Posterior cingulate gyrus (tissue), 11 donors: ENCODE measurements at regions not wholly inside any gene's neighbourhood (a gene's known extent, or its start where the extent isn't known, plus 50 kb on each side); places are given as distances from the start of the nearest gene placed in this dataset.
"Not testable (repeated sequence)": the region's sequence is repeated elsewhere in the genome, so short reads cannot be mapped to it uniquely, and the experiment has no call there.

Experiments
- DNase-seq, 10 donors: peaks; one replicate each; pipeline versions ENCODE4 v3.0.0 to v3.0.0-alpha.2; 2020 to 2021; ENCODE audit warnings: mixed read lengths in 3 of 10
- intact Hi-C: fragments of 100-400 bp; cut with DNase I; formaldehyde crosslinking; loops from one replicate; pipeline ENCODE4 v1.15.1; 2023

DNA sequence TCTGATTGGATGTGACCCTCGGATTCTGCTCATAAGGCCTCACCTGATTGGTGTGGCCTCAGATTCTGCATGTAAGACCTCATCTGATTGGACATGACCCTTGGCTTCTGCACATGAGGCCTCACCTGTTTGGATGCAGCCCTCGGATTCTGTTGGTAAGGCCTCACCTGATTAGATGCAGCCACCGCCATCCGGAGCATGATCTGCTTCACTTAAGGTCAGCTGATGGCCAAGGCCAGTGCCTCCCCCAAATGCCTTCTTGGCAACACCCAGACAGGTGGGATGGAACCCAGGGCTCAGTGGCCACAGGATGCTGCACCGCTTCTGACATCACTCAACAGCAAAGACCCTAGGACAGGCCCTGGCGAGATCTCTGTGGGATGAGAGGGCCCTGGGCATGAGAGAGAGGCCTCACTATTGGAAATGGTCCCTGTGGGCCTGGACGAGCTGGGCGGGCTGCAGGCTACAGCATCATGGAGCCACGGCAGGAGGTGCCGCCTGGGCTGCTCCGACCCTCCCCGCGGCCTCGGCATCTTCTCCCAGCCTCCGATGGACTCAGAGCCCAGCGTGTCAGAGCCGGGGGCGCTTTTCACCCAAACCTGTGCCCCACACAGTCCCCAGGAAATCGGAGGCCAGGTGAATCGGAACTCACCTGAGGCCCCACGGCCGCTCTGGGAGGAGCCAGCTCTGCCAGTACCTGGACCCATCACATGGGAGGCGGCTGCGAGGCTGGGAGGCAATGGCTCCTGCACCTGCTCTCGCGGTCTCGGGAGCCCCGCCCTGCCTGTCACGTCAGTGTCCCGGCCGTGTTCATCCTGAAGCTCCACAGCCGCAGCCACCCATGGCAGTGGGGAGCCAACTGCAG, 60.9 kb upstream of the ZNF469 start:
- intact Hi-C loops, result no loop called here
- DNase-seq, result peak in 3 of 10 donors; percentile 25 to 82 (median 78)

DNA sequence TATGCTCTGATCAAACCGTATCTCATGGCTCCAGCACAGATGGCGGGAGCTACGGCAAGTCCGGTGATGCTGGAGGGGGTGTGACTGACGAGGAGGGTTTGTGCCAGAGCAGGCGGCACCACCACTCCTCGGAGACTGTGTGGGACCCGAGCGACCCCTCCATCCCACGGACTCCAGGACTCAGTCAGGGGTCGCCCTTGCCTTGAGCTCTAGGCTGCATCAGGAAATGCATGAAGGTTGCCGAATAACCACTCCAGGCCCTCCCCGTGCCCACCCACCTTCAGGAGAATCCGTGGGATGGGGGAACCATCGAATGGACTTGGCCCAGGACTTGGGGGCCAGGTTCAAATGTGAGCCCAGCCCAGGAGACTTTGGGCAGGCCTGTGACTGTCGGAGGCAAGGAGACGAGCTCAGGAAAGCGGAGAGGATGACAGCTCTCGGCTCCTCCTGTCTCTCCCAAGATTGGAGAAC, 60.2 kb upstream of the ZNF469 start:
- peak in 2 of 10 donors; percentile 15 to 72 for DNase-seq
- intact Hi-C loops, result no loop called here

- intact Hi-C loops, result no loop called here
- peak in 3 of 10 donors; percentile 6 to 55 (median 48) for DNase-seq
Observed at GRCh38 chr16:88323041-88323440, 59.7 kb upstream of the ZNF469 start.

- DNase-seq, result peak in 3 of 10 donors; percentile 51 to 58 (median 53)
- intact Hi-C loops, result no loop called here
Observed at GRCh38 chr16:88323546-88324330, 59.0 kb upstream of the ZNF469 start.

- peak in 4 of 10 donors; percentile 16 to 69 (median 46) for DNase-seq
- intact Hi-C loops, result no loop called here
Observed at GRCh38 chr16:88325087-88325750, 57.5 kb upstream of the ZNF469 start.

DNA sequence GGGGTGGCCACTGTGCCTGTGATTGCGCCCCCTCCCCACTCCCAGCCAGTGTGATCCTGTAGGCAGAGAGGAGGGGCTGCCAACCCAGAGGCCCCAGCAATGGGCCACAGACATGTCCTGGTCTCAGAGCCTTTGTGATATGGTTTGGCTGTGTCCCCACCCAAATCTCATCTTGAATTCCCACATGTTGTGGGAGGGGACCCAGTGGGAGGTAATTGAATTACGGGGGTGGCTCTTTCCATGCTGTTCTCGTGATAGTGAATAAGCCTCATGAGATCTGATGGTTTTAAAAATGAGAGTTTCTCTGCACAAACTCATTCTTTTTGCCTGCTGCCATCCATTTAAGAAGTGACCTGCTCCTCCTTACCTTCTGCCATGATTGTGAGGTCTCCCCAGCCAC, 56.8 kb upstream of the ZNF469 start:
- intact Hi-C loops, result no loop called here
- DNase-seq, result peak in 2 of 10 donors; percentile 34 to 54

GRCh38 chr16:88326611-88327485, 55.9 kb upstream of the ZNF469 start:
- peak in 4 of 10 donors; percentile 5 to 80 (median 67) for DNase-seq
- intact Hi-C loops, result no loop called here

DNA sequence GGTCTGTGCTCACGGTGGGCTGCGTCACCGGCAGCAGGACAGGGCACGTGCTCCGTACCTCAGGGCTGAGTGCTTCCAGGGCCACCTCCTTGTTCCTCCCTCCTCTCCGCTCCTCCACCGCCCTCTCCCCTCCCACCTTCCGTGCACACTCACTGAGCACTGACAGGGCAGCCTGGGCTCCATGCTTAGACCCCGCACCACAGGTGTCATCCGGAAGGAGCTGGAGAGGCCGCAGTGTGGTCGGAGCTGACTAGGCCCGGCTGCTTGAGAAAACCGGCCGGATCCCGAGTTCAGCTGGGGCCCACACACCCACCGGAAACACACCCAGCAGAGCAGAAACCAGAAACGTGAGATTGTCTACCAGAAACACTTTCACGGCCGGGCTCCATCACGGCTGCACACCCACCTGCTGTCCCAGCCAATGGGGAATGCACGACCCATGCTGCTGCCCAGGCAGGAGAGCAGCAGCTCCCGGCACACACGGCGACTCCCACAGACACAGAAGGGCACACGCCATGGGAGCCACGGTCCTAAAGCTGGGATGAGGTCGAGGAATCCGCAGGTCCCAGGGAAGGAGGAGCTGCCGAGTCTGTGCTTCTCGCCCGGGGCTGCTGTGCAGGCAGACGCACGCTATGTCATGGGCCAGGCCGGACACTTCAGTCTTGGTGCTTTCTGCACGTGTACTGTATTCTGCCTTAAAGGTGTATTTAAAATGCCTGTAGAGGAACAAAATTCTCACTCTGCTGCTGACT, 55.0 kb upstream of the ZNF469 start:
- peak in 4 of 10 donors; percentile 14 to 76 (median 72) for DNase-seq
- intact Hi-C loops, result no loop called here

- DNase-seq, result peak in 4 of 10 donors; percentile 5 to 79 (median 54)
- intact Hi-C loops, result no loop called here
Observed at GRCh38 chr16:88328313-88328980, 54.3 kb upstream of the ZNF469 start.

DNA sequence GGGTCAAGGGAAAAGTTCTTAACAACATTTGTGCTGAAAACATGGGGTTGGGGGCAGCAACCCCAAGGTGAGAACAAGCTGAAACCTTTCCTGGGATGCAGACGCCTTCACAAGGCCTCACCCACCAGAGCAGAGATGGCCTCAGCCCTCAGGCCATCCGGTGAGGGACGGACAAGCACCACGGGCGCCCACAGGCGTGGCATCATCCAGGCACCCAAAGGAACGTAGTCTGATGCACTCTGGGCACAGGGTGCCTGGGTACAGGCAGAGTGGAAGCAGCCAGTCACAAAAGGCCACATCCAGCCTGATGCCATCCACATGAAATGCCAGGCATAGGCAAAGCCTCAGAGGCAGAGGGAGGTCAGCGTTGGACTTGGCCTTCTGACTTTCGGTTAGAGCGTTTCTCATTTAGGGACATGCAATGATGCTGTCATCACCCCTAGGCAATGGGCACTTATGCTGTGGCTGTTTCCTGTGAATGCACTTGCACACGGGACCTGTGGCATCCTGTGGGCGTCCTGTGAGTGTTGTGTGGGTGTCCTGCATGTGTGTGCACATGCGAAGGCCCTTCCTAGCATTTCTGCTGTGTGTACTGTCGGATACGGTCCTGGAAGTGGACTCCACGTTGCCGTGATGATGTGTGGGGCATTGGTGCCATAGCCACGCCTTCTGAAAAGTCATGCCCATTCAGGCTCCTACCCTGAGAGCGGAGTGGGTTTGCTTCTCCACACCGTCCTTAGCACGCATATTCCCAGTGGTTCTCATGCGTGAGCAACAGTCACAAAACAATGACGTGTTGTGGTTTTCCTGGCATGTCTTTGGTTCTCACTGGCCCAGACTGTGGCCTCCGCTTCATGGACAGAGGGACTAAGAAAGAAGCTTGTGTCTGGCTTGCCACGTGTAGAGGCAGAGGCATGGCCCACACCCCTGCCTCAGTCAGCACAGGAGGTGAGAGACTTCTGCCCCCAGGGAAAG, 52.7 kb upstream of the ZNF469 start:
- intact Hi-C loops, result no loop called here
- DNase-seq, result peak in 4 of 10 donors; percentile 20 to 73 (median 61)

DNA sequence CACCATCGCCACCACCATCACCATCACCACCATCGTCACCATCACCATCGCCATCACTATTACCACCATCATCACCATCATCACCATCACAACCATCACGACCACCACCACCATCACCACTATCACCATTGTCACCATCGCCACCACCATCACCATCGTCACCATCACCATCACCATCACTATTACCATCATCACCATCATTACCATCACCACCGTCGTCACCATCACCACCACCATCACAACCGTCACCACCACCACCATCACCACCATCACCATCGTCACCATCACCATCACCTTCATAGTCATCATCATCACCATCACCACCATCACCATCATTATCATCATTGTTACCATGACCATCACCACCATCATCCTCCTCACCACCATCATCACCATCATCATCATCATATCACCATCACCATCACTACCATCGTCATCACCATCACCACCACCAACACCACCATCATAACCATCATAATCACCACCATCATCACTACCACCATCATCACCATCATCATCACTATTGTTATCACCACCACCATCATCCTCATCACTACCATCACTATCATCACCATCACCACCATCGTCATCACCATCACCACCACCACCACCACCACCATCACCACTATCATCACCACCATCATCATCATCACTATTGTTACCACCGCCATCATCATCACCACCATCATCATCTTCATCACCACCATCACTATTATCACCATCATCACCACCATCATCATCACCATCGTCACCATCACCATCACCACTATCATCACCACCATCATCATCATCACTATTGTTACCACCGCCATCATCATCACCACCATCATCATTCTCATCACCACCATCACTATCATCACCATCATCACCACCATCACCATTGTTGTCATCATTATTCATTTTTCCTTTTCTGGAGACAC, 51.5 kb upstream of the ZNF469 start:
- intact Hi-C loops, result no loop called here
- DNase-seq, result no peak

GRCh38 chr16:88331989-88332920, 50.5 kb upstream of the ZNF469 start:
- intact Hi-C loops, result no loop called here
- peak in 3 of 10 donors; percentile 10 to 73 (median 68) for DNase-seq

DNA sequence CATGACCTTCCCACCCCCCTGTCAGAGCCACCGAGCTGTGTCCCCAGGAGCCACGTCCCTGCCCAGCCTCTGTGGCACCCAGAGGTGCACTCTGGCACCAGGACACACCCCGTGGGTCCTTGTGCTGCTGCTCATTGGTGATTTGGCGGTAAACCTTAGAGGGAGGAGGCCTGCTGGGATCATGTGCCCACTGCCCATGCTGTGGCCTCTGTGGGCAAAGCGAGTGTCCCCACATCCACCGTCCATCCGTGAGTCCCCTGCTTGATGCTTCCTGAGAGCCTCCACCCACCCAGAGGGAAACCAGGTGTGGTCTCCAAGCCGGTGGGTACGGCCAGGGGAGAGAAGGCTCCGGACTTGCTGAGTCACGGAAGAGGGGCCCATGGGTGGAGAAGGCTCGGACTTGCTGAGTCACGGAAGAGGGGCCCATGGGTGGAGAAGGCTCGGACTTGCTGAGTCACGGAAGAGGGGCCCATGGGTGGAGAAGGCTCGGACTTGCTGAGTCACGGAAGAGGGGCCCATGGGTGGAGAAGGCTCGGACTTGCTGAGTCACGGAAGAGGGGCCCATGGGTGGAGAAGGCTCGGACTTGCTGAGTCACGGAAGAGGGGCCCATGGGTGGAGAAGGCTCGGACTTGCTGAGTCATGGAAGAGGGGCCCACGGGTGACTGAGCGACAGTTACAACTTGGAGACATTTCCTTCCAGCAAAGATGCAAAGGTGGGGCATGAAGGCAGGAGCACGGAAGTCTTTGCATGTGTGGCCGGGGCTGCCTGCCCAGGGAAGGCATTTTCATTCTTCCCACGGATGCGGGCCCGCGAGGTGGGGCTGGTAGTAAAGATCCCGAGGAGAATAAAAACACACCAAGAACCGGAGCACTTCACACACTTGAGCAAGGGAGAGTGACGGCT, 49.6 kb upstream of the ZNF469 start:
- DNase-seq, intact Hi-C loops: not testable (repeated sequence)
